ENCODE measurements at regions not wholly inside any gene's neighbourhood (a gene's known extent, or its start where the extent isn't known, plus 50 kb on each side); places are given as distances from the start of the nearest gene placed in this dataset.
"Not testable (repeated sequence)": the region's sequence is repeated elsewhere in the genome, so short reads cannot be mapped to it uniquely, and the experiment has no call there.

GRCh38 chr1:157352216-157352615 lies 200.1 kb downstream of the FCRL5 start:
- TF ChIP-seq CTCF (conservative IDR thresholded peaks at IDR 0.05; ENCODE audit: low read depth, low read length), result no peak
- DNase-seq (ENCODE audit: low read depth), result no peak
- no peak overlapping the region for H3K4me3 ChIP-seq (ENCODE audit: low read length)

GRCh38 chr1:157351800-157352199 lies 200.5 kb downstream of the FCRL5 start:
- not testable (repeated sequence) for H3K4me3 ChIP-seq (ENCODE audit: low read length); DNase-seq (ENCODE audit: low read depth)

- no peak for DNase-seq (ENCODE audit: low read depth)
- no peak for TF ChIP-seq CTCF (conservative IDR thresholded peaks at IDR 0.05; ENCODE audit: low read depth, low read length)
- H3K4me3 ChIP-seq (ENCODE audit: low read length), result no peak overlapping the region
These were observed 203.5 kb downstream of the FCRL5 start for GRCh38 chr1:157348538-157349480.

GRCh38 chr1:157347506-157347905 lies 204.8 kb downstream of the FCRL5 start:
- H3K4me3 ChIP-seq (ENCODE audit: low read length), result no peak overlapping the region
- DNase-seq (ENCODE audit: low read depth), result no peak
- TF ChIP-seq CTCF (conservative IDR thresholded peaks at IDR 0.05; ENCODE audit: low read depth, low read length), result no peak

- DNase-seq (ENCODE audit: low read depth); H3K4me3 ChIP-seq (ENCODE audit: low read length): not testable (repeated sequence)
These were observed 199.6 kb upstream of the ETV3 start for GRCh38 chr1:157337785-157338184.

GRCh38 chr1:157335056-157335455 lies 196.9 kb upstream of the ETV3 start:
- no peak for DNase-seq (ENCODE audit: low read depth)
- no peak for TF ChIP-seq CTCF (conservative IDR thresholded peaks at IDR 0.05; ENCODE audit: low read depth, low read length)
- H3K4me3 ChIP-seq (ENCODE audit: low read length), result no peak overlapping the region

GRCh38 chr1:157334041-157334440 lies 195.8 kb upstream of the ETV3 start:
- DNase-seq (ENCODE audit: low read depth), result no peak
- no peak for TF ChIP-seq CTCF (conservative IDR thresholded peaks at IDR 0.05; ENCODE audit: low read depth, low read length)

GRCh38 chr1:157330177-157330576 lies 192.0 kb upstream of the ETV3 start:
- not testable (repeated sequence) for H3K4me3 ChIP-seq (ENCODE audit: low read length); DNase-seq (ENCODE audit: low read depth)

More at GRCh38 chr1:157334041-157334440, 195.8 kb upstream of the ETV3 start:
- no peak overlapping the region for H3K4me3 ChIP-seq (ENCODE audit: low read length)

GRCh38 chr1:157328120-157328519 lies 189.9 kb upstream of the ETV3 start:
- not testable (repeated sequence) for DNase-seq (ENCODE audit: low read depth); H3K4me3 ChIP-seq (ENCODE audit: low read length)

Data from retinal pigment epithelial cell (primary cell).